ENCODE measurements at regions not wholly inside any gene's neighbourhood (a gene's known extent, or its start where the extent isn't known, plus 50 kb on each side); places are given as distances from the start of the nearest gene placed in this dataset.

DNA sequence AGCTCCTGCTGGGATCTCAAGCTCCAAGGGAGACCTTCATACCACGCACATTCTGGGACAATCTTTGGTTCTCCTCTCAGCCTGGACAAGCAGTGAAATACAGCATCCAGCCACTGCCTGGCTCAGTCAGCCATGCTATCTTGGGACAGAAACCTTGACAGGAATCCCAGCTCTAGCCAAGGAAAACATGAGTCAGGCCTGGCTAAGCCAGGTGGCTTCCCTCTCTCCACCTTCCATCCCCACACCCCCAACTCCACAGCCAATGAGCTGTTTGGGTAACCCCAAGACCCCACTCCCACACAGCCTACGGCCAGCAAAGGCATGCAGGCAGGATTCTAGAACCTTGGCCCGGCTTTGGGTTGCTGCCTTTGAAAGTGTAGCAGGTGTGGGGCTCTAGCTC is 64.9 kb downstream of the MCFD2 start:
- no peak overlapping the region for H3K4me3 Mint-ChIP-seq (ENCODE audit: low read depth, unreplicated experiment)
- H3K4me1 Mint-ChIP-seq (ENCODE audit: low read depth, unreplicated experiment) = peaks cover 66% of the 10 kb centered on the region
- TF ChIP-seq, protein P1, sequence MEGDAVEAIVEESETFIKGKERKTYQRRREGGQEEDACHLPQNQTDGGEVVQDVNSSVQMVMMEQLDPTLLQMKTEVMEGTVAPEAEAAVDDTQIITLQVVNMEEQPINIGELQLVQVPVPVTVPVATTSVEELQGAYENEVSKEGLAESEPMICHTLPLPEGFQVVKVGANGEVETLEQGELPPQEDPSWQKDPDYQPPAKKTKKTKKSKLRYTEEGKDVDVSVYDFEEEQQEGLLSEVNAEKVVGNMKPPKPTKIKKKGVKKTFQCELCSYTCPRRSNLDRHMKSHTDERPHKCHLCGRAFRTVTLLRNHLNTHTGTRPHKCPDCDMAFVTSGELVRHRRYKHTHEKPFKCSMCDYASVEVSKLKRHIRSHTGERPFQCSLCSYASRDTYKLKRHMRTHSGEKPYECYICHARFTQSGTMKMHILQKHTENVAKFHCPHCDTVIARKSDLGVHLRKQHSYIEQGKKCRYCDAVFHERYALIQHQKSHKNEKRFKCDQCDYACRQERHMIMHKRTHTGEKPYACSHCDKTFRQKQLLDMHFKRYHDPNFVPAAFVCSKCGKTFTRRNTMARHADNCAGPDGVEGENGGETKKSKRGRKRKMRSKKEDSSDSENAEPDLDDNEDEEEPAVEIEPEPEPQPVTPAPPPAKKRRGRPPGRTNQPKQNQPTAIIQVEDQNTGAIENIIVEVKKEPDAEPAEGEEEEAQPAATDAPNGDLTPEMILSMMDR (IDR thresholded peaks at IDR 0.05; ENCODE audit: unreplicated experiment) = no peak
- intact Hi-C loops (cut with micrococcal nuclease; ENCODE audit: unreplicated experiment) = no loop called here
- peaks cover 8% of the 10 kb centered on the region for H3K36me3 Mint-ChIP-seq (ENCODE audit: insufficient read depth, unreplicated experiment)
- BruUV-seq (replicated peaks) = no TSS peak
- peak; percentile 47 for DNase-seq
- no peaks in the 10 kb centered on the region for H3K9me3 Mint-ChIP-seq (ENCODE audit: low read depth, unreplicated experiment)
- peaks cover 4% of the 10 kb centered on the region for H3K27me3 Mint-ChIP-seq (ENCODE audit: unreplicated experiment)
- CTCF ChIA-PET = interaction anchor here (1.0 to 1.1 kb wide), 2 partner anchors 26 to 460 kb away, joined by 3 read pairs; no protein-coding TSS in a partner anchor
- H3K27ac Mint-ChIP-seq (ENCODE audit: unreplicated experiment) = no peak overlapping the region

DNA sequence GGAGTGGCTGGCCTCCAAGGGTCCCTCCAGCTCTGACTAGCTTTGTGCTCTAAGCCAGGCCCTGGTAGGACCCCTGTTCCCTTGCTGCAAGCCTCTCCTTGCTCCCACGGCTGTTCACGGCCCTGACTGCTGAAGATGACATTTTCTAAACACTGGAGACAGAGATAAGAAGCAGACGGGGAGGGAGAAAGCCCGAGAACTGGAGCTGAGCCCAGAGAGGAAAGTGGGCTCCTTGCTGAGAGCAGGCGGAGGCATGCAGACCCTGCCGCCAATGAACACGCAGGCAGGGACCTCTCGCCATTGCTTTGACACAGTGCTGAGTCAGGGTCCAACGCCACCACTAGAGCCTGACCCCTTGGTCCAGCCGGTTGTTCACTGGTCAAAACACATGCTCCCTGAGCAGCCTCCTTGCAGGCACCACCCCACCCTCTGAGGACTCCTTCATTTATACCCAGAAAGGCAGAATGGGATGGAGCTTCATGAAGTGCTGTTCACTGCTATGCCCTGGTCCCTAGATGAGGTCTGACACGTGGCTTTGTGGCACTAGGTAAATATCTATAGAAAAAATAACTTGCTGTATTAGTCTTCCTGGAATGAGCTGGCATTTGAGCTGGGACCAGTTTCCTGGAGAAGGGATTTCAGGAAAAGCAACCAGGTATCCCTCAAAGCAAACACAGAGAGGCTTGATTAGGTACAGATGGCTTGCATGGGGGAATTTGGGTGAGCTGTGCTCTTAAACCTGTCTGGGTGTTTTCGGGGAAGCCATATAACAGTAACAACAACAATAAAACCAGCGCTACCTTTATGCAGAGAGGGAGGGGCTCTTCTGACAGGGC is 65.7 kb downstream of the MCFD2 start:
- CTCF ChIA-PET = interaction anchor here (1.0 to 1.1 kb wide), 2 partner anchors 27 to 459 kb away, joined by 3 read pairs; no protein-coding TSS in a partner anchor
- no TSS peak for BruUV-seq (replicated peaks)
- Mint-ChIP-seq H3K27me3 (ENCODE audit: unreplicated experiment) (peaks cover 9% of the 10 kb centered on the region), H3K4me3 (ENCODE audit: low read depth, unreplicated experiment) (no peak overlapping the region), H3K27ac (ENCODE audit: unreplicated experiment) (no peak overlapping the region), H3K36me3 (ENCODE audit: insufficient read depth, unreplicated experiment) (peaks cover 8% of the 10 kb centered on the region), H3K9me3 (ENCODE audit: low read depth, unreplicated experiment) (no peaks in the 10 kb centered on the region), H3K4me1 (ENCODE audit: low read depth, unreplicated experiment) (peaks cover 61% of the 10 kb centered on the region)
- intact Hi-C loops (cut with micrococcal nuclease; ENCODE audit: unreplicated experiment) = loop anchor here (5.0 kb wide), 1 partner anchor 48 kb away; no protein-coding TSS in a partner anchor
- TF ChIP-seq, protein P1 (IDR thresholded peaks at IDR 0.05; ENCODE audit: unreplicated experiment) = no peak
- no peak for DNase-seq

DNA sequence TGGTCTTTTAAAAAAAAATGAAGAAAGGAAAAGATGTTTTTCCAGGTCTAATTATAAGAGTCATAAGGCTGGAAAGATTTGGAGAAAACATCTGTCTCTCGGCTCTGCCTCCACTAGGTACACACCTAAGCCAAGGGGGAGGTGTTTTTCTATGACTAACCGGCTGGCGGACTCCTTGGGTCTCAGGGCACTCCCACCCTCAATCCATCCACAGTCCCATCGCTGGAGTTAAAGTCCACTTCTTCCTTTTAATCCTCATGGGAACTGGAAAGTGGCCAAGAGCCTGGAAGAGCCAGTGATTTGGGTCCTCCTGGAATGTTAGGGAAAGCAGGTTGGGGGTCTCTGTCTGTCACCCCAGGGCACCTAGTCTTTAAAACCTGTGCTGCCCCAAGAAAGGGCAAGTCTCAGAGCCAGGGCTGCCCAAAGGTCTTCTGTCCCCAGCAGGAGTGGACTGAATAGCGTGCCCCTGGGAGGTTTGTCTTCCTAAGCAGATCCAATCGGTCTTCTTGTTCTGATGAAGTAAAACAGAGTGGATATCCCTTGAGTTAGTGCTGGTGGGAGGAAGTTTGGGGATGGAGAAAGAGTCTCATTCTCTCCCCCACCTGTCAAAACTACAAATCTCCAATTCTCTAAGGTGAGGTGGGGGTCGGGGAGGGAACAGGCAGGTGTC is 66.4 kb downstream of the MCFD2 start:
- TF ChIP-seq, protein P1 (IDR thresholded peaks at IDR 0.05; ENCODE audit: unreplicated experiment) = no peak
- no peaks in the 10 kb centered on the region for H3K9me3 Mint-ChIP-seq (ENCODE audit: low read depth, unreplicated experiment)
- no peak overlapping the region for H3K4me3 Mint-ChIP-seq (ENCODE audit: low read depth, unreplicated experiment)
- intact Hi-C loops (cut with micrococcal nuclease; ENCODE audit: unreplicated experiment) = loop anchor here (5.0 kb wide), 1 partner anchor 47 kb away; no protein-coding TSS in a partner anchor
- H3K4me1 Mint-ChIP-seq (ENCODE audit: low read depth, unreplicated experiment) = peaks cover 54% of the 10 kb centered on the region
- peaks cover 9% of the 10 kb centered on the region for H3K27me3 Mint-ChIP-seq (ENCODE audit: unreplicated experiment)
- CTCF ChIA-PET = no interaction called here
- peaks cover 8% of the 10 kb centered on the region for H3K36me3 Mint-ChIP-seq (ENCODE audit: insufficient read depth, unreplicated experiment)
- DNase-seq = no peak
- no TSS peak for BruUV-seq (replicated peaks)
- no peak overlapping the region for H3K27ac Mint-ChIP-seq (ENCODE audit: unreplicated experiment)

DNA sequence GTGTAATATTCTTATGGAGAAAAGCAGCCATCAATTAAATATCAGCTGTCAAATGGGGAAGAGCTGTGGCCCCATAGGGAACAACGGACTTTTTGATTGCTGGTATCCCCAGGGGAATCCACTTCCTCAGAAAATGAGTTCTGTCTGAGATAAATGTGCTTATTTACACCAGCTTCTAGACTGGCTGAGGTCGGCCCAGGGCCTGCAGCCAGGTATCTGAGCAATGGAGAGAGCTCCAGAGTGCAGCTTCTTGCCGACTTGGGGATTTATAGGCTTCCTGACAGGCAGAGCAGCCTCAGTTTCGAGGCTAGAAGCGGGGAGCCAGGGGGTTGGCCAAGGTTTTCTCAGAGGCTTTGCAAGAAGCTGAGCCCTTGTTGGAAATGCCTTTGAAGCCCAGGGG is 67.2 kb downstream of the MCFD2 start:
- intact Hi-C loops (cut with micrococcal nuclease; ENCODE audit: unreplicated experiment) = loop anchor here (5.0 kb wide), 1 partner anchor 46 kb away; no protein-coding TSS in a partner anchor
- TF ChIP-seq, protein P1 (IDR thresholded peaks at IDR 0.05; ENCODE audit: unreplicated experiment) = no peak
- no peaks in the 10 kb centered on the region for H3K9me3 Mint-ChIP-seq (ENCODE audit: low read depth, unreplicated experiment)
- H3K4me3 Mint-ChIP-seq (ENCODE audit: low read depth, unreplicated experiment) = no peak overlapping the region
- H3K4me1 Mint-ChIP-seq (ENCODE audit: low read depth, unreplicated experiment) = peaks cover 54% of the 10 kb centered on the region
- H3K27ac Mint-ChIP-seq (ENCODE audit: unreplicated experiment) = peak overlapping the region; percentile 48
- DNase-seq = no peak
- H3K36me3 Mint-ChIP-seq (ENCODE audit: insufficient read depth, unreplicated experiment) = peaks cover 8% of the 10 kb centered on the region
- H3K27me3 Mint-ChIP-seq (ENCODE audit: unreplicated experiment) = peaks cover 9% of the 10 kb centered on the region
- no TSS peak for BruUV-seq (replicated peaks)
- CTCF ChIA-PET = no interaction called here

All from Calu3 (cell line).